Adrenal gland (tissue), 9 donors: ENCODE measurements at regions not wholly inside any gene's neighbourhood (a gene's known extent, or its start where the extent isn't known, plus 50 kb on each side); places are given as distances from the start of the nearest gene placed in this dataset.

ENCODE experiments used
- DNase-seq, 7 donors: peaks; one replicate each; pipeline ENCODE4 v3.0.0-alpha.2; 2019 to 2020
- H3K27ac ChIP-seq, 5 donors: fragments of 200-600 bp; sonication (generic) in 4 of 5; 1 replicate in 3 of 5; 2 replicates in 2 of 5; pipeline versions ENCODE4 v1.5.1 to v1.8.0; 2016 to 2020; ENCODE audit warnings: mild to moderate bottlenecking in 1 of 5
- H3K27me3 ChIP-seq: fragments of 200-600 bp; 2 replicates; pipeline ENCODE4 v1.8.0; 2021
- H3K36me3 ChIP-seq, 2 donors: fragments of 200-600 bp; replicated peaks in 1 of 2; 1 replicate in 1 of 2; 2 replicates in 1 of 2; pipeline versions ENCODE4 v1.5.1 to v1.8.0; 2018 to 2022
- H3K4me1 ChIP-seq, 2 donors: fragments of 200-600 bp; replicated peaks in 1 of 2; 1 replicate in 1 of 2; 2 replicates in 1 of 2; pipeline versions ENCODE4 v1.5.1 to v1.8.0; 2018 to 2021
- H3K4me3 ChIP-seq, 4 donors: fragments of 200-600 bp; sonication (generic) in 3 of 4; one replicate each; pipeline ENCODE4 v1.5.1; 2016 to 2018
- H3K9me3 ChIP-seq, 3 donors: fragments of 200-600 bp; sonication (generic) in 1 of 3; replicated peaks in 1 of 3; 1 replicate in 2 of 3; 2 replicates in 1 of 3; pipeline versions ENCODE4 v1.5.1 to v1.8.0; 2016 to 2021
- CTCF ChIP-seq, 6 experiments: fragments of 450-650 bp in 4 of 6; fragments of 200-600 bp in 2 of 6; sonication (generic) in 1 of 6; IDR thresholded peaks; 1 replicate in 5 of 6; 2 replicates in 1 of 6; pipeline versions ENCODE4 v1.5.1 to v1.8.0; 2016 to 2021; ENCODE audit warnings: antibody characterized with exemption in 6 of 6, mild to moderate bottlenecking in 2 of 6, moderate library complexity in 1 of 6
- POLR2A ChIP-seq, 2 donors: fragments of 450-650 bp; IDR thresholded peaks; one replicate each; pipeline ENCODE4 v1.6.1; 2017; ENCODE audit warnings: antibody characterized with exemption in 2 of 2, mild to moderate bottlenecking in 2 of 2, moderate library complexity in 1 of 2
- WGBS, 4 donors: extraction: QIAGEN DNeasy Blood & Tissue Kit in 2 of 4; methylation state at CpG; one replicate each; pipeline versions ENCODE4 v1.1.5 to v1.1.7; 2013 to 2017; 5-methylcytosine and 5-hydroxymethylcytosine counted together
- intact Hi-C, 2 donors: fragments of 100-400 bp; cut with DNase I; formaldehyde crosslinking; loops; one replicate each; pipeline versions ENCODE4 v1.14.1 to v1.15.0; 2022 to 2023
- donor health status: healthy with polysubstance abuse.
- donor health status: Bipolar disorder and iron deficiency.
- donor health status: DM: yes; HTN: yes; CAD: no.
- donor health status: DM: no; HTN: no; CAD: no.
- donor health status: DM: no; HTN: no; CAD: no.

DNA sequence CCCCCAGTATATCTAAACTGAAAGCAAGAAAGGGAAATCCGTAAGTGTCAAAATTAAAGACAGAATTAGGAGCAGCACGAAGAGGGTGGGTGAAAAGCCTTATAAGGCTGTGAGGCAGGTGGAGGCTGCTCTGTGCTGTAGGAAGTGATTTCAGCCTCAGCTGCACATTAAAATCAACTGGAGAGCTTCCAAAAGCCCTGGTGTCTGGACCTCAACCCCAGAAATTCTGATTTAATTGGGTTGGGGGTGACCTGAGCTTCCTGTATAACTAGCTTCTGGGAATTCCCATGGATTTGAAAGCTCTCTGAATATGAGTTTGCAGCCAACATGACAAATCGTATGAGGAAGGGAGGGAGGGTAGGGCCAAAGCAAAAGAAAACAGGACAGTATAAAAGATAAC is 242.4 kb upstream of the TMTC4 start:
- Histone ChIP-seq H3K4me3 (no peak overlapping the region), H3K27me3 (no peaks in the 10 kb centered on the region), H3K27ac (no peak overlapping the region), H3K4me1 (no peaks in the 10 kb centered on the region), H3K9me3 (no peaks in the 10 kb centered on the region), H3K36me3 (no peaks in the 10 kb centered on the region)
- TF ChIP-seq CTCF (IDR thresholded peaks at IDR 0.05), result no peak
- 42 to 62% (median 55%) methylated on average over 3 of the region's 3 CpGs for WGBS, 4 donors
- intact Hi-C loops, result no loop called here
- DNase-seq, result no peak

- WGBS, 4 donors, result 44 to 84% (median 66%) methylated on average over 6 of the region's 6 CpGs
- H3K4me3 ChIP-seq, result no peak overlapping the region
- H3K9me3 ChIP-seq, result no peaks in the 10 kb centered on the region
- no peak for TF ChIP-seq POLR2A (IDR thresholded peaks at IDR 0.05)
- TF ChIP-seq CTCF (IDR thresholded peaks at IDR 0.05), result no peak
- H3K36me3 ChIP-seq, result no peaks in the 10 kb centered on the region
- H3K27ac ChIP-seq, result no peak overlapping the region
- no peak for DNase-seq
- H3K27me3 ChIP-seq, result no peaks in the 10 kb centered on the region
- H3K4me1 ChIP-seq, result no peaks in the 10 kb centered on the region
- intact Hi-C loops, result no loop called here
Observed at GRCh38 chr13:100913143-100913542, 238.5 kb upstream of the TMTC4 start.

DNA sequence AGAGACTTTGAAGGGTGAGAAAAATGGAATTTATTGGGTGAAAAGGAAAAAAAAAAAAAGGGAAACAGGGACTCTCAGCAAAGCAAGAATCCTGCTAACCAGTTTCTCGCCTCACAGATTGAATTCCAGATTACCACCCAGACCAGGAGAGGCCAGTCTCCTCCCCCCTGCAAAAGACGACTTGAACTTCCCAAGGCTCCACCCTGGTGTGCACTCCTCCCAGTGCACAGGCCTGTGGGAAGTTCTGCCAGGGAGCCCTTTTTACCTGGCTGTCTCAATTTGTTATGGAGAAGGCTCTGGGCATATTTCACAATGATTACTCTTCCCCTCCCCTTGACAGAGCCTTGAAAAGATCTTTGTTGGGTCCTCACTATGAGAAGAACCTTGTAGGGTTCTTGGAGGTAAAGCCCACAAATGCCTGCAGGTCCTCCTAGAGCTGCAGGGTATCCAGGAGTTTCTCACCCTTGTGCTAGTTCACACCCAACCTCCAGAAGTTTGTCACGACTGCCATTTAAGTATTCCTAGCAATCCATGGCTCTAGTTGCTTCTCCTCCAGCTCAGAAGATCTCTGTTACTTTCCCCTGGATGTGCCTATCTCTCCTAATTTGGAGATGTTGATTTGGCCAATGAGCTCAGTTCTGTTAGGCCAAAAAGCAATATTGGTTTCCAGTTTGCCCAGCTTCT is 229.8 kb upstream of the TMTC4 start:
- Histone ChIP-seq H3K9me3 (no peaks in the 10 kb centered on the region), H3K36me3 (no peaks in the 10 kb centered on the region), H3K27ac (no peak overlapping the region), H3K27me3 (no peaks in the 10 kb centered on the region), H3K4me3 (no peak overlapping the region), H3K4me1 (no peaks in the 10 kb centered on the region)
- 36 to 57% (median 39%) methylated on average over 3 of the region's 3 CpGs for WGBS, 4 donors
- intact Hi-C loops, result no loop called here
- TF ChIP-seq CTCF (IDR thresholded peaks at IDR 0.05) (no peak), POLR2A (IDR thresholded peaks at IDR 0.05) (no peak)
- no peak for DNase-seq

GRCh38 chr13:100899720-100900316 is 225.2 kb upstream of the TMTC4 start:
- H3K4me3 ChIP-seq, result no peak overlapping the region
- WGBS, 4 donors, result 45 to 51% (median 48%) methylated on average over 5 of the region's 5 CpGs
- no peaks in the 10 kb centered on the region for H3K9me3 ChIP-seq
- intact Hi-C loops, result no loop called here
- H3K36me3 ChIP-seq, result no peaks in the 10 kb centered on the region
- H3K4me1 ChIP-seq, result no peaks in the 10 kb centered on the region
- TF ChIP-seq CTCF (IDR thresholded peaks at IDR 0.05), result no peak
- TF ChIP-seq POLR2A (IDR thresholded peaks at IDR 0.05), result no peak
- no peak for DNase-seq
- no peaks in the 10 kb centered on the region for H3K27me3 ChIP-seq
- no peak overlapping the region for H3K27ac ChIP-seq
